GM18867 (cell line): ENCODE measurements at regions not wholly inside any gene's neighbourhood (a gene's known extent, or its start where the extent isn't known, plus 50 kb on each side); places are given as distances from the start of the nearest gene placed in this dataset.
A peak's percentile ranks its signal among the peaks of the same experiment; 100 is the strongest.

Source experiments
- ATAC-seq: cut with Tn5 transposase; IDR thresholded peaks from one replicate; pipeline ENCODE4 v1.9.1; 2021; ENCODE audit warnings: mild to moderate bottlenecking, moderate library complexity; ENCODE audit not compliant: unreplicated experiment

DNA sequence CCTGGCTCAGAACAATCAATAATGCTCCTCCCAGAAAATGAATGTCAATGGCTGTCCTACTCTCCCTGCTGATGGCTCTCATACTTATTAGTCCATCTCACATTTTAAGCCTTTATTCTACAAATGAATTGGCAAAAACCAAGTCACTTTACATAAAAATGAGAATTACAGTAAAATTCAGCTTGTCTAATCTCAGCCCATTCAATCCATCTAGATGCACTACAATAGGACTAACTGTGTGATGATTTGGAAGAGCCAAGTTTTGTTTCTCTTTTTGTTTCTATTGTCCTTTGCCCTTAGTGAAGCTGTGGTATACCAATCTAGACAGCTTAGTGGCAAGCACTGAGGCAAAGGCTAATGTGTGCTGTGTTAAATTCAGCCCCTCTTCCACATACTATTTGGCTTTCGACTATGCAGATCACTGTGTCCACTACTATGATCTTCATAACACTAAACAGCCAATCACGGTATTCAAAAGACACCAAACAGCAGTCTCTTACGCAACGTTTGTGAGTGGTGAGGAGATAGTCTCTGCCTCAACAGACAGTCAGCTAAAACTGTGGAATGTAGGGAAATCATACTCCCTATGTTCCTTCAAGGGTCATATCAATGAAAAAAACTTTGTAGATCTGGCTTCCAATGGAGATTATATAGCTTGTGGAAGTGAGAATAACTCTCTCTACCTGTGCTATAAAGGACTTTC lies 140.8 kb upstream of the ZNF462 start:
- no peak for ATAC-seq

DNA sequence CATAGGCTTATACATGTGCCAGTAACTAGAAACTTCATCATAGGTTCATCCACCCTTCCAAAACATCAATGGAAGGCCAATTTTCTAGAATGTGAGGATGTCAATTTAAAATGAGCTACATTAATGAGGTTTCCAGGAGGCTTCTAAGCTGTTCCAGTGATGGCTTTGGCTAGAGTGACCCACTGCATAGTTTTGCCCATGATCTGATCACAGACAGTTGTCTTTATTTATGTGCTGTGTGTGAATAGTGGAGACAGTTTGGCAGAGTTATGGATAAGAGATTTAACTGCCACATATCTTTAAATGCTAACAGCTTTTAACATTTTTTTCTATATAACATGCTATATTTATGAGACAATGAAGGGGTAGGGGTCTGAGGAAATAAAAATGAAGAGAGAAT lies 139.0 kb upstream of the ZNF462 start:
- no peak for ATAC-seq

DNA sequence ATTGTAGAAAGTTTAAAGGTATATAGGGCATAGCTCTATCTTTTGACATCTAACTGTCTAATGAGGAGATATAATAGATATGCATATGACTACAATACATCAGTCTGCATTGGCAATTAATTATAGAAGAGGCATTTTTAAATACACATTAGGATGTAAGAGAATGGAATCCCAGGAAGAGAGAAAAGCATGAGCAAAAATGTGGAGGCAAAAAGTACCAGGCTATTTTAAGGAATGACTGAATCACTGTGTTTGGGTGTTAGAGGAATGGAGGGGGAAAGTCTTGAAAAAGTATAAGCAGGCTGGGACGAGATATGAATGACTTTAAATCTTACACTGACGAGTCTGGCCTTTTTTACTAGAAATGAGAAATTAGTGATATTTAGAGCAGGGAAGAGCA lies 138.4 kb upstream of the ZNF462 start:
- no peak for ATAC-seq

DNA sequence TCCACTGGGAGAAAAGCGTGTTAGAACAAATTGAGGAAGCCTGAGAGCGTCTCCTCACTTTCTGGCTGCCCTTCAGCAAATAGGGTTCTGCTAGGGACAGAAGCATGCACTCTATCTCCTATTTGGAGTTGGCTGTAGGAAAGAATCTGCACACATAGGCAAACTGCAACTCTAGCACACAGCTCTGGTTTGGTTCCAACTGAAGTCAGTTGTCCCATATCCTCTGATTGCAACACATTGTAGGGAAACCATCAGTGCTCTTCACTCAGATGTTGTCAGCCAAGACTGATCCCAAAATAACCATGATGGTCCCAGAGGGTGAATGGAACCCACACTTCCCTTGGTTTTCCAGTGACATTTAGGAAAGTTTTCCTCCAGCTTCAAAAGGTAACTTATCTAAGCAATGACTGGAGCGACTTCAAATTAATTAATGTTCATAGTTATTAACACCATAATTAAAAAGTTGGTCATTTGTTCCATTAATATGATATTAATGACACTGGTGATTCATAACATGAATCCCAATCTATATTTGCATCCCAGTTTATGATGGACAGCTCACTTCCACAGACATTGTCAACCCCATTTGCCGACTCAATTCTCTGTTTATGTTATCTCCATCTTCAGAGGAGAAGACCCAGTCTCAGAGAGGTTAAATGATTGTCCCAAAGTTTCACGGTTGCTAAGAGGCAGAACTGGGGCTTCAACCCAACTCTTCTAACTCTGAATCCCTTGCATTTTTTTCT lies 136.7 kb upstream of the ZNF462 start:
- ATAC-seq: no peak

DNA sequence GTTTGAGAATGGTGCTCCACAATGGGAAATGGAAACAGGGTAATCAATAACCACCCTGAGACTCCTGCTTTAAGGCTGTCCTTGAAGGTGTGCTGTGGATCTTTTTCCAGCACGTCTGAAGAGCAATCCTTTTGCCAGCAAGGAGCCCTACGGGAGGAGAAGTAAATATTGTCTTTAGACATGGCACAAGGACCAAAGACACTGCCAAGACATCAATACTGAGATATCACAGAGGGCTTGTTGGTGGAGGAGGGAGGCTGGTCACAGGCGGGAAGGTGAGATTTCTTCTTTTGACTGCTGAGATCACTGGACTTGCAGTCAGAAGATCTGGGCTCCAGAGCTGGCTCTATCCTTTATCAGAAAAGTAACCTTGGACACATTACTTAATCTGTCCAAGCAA lies 135.0 kb upstream of the ZNF462 start:
- no peak for ATAC-seq

DNA sequence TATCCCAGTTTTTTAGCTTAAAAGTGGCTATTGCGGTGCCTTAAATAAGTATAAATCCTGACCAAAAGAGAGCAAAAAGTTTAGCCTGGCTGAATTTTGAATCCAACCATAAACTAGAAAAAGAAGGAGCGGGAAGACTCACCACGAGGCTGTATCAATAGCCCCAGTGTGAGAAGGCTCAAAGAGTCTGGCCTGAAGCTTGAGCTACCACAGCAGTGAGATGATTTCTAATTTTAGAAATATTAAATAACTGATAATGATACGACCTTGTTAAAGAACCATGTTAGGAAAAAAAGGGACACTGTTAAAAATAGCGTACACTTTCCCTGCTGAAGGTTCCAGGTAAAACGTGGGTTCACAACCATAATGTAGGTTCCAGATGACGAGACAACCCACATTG lies 134.1 kb upstream of the ZNF462 start:
- no peak for ATAC-seq

DNA sequence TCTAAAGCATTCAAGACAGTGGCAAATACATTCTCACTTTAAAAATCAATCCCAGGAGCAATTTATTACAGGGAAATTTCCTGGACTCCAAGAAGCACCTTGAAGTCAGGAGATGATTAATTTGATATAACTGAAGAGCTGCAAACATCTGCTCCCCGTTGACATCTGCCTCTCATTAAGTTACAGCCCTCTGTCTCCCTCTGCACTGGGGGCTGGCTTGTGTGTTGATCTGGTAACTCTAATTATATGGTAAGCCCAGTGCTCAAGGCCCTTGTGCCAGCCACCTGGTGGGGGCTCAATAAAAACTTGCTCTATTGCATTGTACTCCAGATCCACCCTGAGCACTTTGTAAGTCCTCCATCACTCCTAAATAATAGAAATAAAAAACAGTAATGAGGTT lies 131.1 kb upstream of the ZNF462 start:
- ATAC-seq: no peak

DNA sequence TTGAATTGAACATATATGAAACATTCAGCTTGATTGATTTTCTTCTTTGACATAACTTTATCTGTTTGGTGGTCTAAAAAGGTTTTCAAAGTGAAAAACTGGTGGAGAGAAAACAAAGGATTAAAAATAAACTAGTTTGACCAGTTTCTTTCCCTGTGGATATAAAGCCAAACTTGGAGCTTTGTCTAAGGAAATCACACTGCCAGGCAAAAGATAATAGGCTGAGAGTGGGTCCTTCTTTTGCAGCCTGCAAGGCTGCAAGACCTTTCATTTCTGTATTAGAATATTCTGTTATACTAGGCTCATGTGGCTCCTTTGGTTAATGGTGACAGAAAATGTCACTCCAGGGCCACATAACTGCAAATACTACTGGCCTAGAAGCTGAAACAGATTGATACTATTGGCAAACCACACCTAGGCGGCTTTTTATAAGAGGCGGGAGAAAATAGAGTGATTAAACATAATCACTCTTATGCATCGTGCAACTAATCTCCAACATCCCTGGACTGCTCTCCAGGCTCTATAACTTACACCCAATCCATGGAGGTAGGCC lies 129.1 kb upstream of the ZNF462 start:
- no peak for ATAC-seq

DNA sequence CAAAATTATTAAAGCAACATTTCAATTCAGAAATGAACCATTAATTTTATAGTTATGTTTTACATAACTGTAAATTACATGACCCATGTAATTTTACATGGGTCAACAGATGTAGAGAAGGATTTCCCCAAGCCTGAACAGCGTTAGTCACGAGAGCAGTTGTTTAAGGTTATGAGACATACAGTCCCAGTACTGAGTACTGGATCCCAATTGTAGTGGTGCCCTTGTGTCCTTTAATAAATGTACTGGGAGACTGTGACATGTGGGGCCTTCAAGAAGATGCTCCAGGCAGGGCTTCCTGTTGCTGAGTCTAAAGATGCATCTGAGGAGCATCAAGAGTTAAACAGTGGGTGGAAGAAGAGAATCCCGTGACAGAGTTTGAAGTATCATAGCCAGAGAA lies 125.5 kb upstream of the ZNF462 start:
- ATAC-seq: no peak

DNA sequence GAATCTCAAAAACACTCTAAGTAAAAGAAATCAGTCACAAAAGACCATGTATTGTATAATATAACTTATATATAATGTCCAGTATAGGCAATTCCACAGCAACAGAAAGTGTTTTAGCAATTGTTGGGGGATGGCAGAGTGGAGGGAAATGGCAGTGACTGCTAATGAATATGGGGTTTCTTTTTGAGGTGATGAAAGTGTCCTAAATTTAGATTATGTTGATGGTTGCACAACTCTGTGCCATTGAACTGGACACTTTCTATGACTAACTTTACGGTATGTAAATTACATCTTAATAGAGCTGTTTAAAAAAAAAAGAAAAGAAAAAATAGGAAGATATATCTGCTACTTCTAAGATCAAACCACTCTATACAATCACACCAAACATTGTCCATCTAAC lies 124.9 kb upstream of the ZNF462 start:
- ATAC-seq: no peak

DNA sequence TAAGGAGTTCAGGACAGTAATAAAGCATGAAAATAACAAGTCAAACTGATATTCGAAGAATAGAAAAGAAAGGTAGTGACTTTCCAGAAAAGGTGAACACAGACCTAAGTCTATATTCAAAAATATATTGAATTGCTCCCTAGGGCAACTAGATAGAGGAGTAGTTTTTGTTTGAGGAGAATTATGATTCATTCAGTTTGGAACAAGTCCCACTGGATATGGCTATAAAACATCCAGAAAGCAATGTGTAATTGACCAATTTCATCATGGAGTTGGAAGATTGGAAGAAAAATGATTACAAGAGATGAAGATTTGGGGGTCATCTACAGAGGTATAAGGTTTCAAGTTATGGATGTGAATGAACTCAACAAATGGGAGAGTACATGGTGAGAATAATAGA lies 117.5 kb upstream of the ZNF462 start:
- ATAC-seq: no peak

DNA sequence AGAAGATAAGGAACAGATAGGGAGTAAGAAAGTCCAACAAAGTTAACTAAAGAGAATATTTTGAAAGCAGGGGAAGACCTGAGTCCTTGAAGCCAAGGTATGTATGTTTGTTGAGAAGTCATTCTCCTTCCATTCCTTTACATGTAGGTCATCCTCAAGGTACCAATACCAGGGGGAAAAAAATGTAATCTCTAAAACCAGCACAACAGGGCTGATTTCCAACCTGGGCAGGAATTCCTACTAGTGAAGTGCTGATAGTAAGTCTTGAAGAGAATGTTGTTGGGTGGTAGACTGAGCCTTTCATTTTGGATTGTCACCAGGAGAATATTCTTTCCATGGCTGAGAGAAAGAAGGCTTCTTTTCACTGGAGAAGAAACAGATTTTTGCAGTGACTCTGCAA lies 117.1 kb upstream of the ZNF462 start:
- no peak for ATAC-seq

DNA sequence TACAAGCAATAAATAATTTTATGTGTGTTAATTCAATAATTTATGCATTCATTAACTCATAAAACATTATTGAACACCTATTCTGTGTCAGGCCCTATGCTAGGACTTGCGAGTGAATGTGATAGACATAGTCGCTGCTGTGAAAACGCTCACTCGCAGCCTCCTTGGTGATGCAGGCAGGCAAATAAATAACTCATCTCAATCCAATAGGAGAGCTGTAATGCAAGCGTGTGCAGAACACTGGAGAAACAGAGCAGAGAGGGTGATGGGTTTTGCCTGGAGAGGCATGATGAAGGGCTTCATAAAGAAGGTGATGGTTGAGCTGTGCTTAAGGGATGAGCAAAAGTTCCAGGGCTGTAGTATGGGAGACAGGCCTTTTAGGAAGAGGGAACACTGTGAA lies 111.3 kb upstream of the ZNF462 start:
- ATAC-seq: no peak

DNA sequence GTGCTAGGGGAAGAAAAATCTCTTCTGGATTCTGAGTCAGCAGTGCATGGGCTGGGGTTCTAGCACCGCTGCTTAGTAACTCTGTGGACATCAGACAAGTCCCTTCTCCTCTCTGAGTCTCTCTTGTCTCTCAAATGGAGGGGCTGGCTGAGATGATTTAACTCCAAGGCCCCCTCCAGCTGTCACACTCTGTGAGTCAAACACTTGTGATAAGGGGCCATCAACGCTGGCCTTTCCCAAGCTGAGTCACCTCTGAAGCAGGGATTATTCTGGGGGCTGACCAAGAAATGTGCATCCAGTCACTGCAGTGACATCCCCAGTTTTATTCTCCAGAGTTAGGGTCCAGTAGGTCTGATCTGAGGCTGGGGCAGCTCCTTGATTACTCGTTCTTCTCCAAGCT lies 110.4 kb upstream of the ZNF462 start:
- peak; percentile 7 for ATAC-seq

DNA sequence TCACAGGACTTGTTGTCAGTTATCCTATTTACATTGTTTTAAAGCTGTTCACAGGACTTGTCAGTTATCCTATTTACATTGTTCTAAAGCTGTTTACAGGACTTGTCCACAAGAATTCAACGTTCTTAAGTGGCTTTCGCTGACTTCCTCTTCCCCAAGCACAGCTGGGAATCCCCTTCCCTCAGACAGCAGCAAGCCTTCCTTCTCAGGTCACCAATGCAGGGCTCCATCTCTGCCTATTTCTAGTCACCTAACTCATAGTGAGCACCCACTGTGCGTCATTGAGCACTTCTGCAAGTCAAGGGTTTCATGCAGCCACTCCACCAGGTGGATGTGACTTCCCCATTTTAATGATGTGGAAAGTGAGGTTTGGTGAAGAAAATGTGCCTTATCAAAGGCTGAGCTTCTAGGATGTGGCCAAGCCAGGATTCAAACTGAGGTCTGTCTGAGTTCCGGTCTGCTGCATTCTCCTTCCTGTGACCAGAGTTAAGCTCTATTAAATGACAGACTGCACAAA lies 109.8 kb upstream of the ZNF462 start:
- peak; percentile 82 for ATAC-seq

DNA sequence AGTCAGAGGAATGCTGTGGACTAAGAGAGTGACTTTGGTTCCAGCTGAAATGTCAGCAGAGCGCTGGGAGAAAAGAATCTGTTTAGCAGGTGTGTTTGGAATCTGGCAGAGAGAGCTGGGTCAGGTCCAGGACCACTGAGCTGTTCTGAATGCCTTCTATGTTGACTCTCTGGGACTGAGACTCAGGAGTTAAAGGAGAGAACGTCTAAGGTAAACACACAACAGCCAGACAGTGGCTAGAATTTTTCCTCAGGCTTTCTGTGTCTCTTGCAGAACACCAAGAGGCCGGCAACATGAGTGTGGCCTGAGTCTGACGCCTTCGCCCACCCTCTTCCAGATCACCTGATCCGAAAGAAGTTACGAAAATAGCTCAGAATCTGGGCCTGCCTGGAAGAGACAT lies 107.2 kb upstream of the ZNF462 start:
- no peak for ATAC-seq

DNA sequence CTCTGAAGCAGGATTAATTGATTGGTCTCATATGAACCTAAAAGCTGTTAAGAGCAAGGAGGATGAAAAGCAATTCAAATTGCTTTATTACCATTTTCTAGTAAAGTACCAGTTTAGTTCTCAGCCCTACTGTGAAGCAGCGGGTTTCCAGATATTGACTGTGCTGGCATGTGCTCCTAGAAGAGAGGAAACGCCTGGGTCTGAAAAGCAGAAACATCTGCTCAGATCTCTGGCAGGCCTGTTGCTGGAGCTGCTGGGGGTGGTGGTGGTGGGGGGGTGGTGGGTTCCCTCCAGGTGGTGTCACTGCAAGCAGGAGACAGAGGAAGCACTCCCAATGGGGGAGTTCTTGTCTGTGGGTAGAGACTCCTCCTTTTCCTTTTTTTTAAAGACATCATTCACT lies 105.5 kb upstream of the ZNF462 start:
- no peak for ATAC-seq

DNA sequence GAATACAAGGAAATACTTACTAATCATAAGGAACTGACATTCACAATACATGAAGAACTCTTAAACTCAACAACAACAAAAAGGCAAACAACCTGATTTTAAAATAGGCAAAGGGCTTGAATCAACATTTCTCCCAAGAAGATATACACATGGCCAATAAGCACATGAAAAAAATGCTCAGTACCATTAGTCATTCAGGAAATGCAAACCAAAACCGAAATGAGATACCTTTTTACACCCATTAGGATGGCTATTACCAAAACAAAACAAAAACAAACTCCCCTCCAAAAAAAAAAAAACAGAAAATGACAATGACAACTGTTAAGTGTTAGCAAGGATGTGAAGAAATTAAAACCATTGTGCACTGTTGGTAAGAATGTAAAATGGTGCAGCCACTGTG lies 104.1 kb upstream of the ZNF462 start:
- ATAC-seq: peak; percentile 97

DNA sequence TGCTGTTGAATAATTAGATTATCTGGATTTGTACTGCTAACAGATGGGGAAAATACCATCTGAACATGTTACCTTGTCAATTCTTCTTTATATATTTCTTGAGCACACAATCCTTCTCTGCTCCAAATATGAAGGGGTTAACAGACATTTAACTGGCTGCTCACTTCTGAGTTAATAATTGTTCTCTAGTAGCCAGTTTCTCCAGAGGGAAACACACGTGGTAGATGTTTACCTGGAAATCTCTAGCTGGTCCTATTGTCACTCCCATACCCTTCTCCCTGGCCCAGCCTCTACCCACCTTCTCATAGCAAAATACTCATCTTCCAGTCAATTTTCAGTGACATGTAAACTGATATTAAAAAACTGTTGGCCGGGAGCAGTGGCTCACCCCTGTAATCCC lies 101.5 kb upstream of the ZNF462 start:
- ATAC-seq: no peak

DNA sequence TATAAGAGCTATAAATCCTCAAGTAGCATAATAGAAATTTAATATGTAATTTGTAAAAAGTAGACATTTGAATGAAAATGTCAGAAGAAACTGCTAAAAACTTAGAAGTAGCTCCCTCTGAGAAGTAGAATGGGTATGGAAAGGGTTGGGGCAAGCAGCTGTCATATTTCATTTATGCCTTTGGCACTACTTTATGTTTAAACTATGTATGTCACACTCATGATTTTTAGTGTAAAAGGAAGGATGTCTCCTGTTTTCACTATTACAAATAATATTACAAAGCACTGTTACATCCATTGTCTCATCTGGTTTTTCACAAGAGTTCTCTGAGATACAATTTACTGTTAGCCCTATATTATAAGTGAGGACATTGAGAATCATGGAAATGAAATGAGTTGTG lies 96.3 kb upstream of the ZNF462 start:
- no peak for ATAC-seq

DNA sequence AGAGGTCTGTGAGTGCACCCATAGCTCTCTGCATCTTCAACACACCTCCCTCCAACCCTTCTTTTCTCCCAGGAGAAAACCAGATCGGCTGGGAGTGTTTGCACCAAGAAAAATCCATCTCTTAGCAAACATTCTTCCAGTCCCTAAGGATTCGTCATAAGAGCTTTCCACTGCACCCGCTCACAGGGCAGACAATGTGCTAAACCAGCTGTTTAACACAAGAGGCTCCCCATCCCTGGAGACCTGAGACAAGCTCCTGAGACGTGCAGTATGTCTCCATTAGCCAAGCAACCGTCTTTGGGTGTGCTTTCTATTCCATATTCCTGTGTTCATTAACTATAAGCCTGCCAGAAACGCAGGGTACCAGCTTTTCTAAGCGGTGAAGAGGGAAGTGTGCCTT lies 93.6 kb upstream of the ZNF462 start:
- no peak for ATAC-seq

DNA sequence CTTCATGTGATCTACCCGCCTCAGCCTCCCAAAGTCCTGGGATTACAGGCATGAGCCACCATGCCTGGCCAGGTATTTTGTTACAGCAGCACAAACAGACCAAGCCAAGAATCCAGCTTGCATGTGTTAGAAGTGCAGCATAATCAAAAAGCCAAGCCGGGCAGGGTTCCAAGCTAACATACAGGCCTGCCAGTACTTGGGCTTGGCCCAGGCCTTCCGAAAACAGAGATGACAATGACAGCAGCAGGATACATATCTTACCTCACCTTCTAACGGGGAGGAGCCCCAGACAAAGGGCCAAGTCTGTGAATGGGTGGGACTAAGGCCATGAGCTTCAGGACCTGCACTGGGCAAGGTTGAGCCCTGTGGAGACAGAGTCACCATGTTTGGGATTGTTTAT lies 91.4 kb upstream of the ZNF462 start:
- ATAC-seq: no peak
